ENCODE measurements at regions not wholly inside any gene's neighbourhood (a gene's known extent, or its start where the extent isn't known, plus 50 kb on each side); places are given as distances from the start of the nearest gene placed in this dataset.
"Not testable (repeated sequence)": the region's sequence is repeated elsewhere in the genome, so short reads cannot be mapped to it uniquely, and the experiment has no call there.

GRCh38 chr3:70640481-70640880, 328.0 kb upstream of the MDFIC2 start:
- DNase-seq (ENCODE audit: low spot score) = no peak

GRCh38 chr3:70635301-70635700, 322.9 kb upstream of the MDFIC2 start:
- DNase-seq (ENCODE audit: low spot score) = no peak

- no peak for DNase-seq (ENCODE audit: low spot score)
These were observed 319.4 kb upstream of the MDFIC2 start for GRCh38 chr3:70631716-70632307.

- DNase-seq (ENCODE audit: low spot score) = no peak
These were observed 309.0 kb upstream of the MDFIC2 start for GRCh38 chr3:70621451-70621850.

- DNase-seq (ENCODE audit: low spot score) = no peak
These were observed 308.5 kb upstream of the MDFIC2 start for GRCh38 chr3:70620956-70621355.

- DNase-seq (ENCODE audit: low spot score) = no peak
These were observed 307.9 kb upstream of the MDFIC2 start for GRCh38 chr3:70620367-70620766.

- no peak for DNase-seq (ENCODE audit: low spot score)
These were observed 305.7 kb upstream of the MDFIC2 start for GRCh38 chr3:70618151-70618550.

- DNase-seq (ENCODE audit: low spot score) = not testable (repeated sequence)
These were observed 304.9 kb upstream of the MDFIC2 start for GRCh38 chr3:70617349-70617748.

- no peak for DNase-seq (ENCODE audit: low spot score)
These were observed 302.8 kb upstream of the MDFIC2 start for GRCh38 chr3:70615286-70615685.

GRCh38 chr3:70614111-70614510, 301.7 kb upstream of the MDFIC2 start:
- no peak for DNase-seq (ENCODE audit: low spot score)

- DNase-seq (ENCODE audit: low spot score) = no peak
These were observed 300.5 kb upstream of the MDFIC2 start for GRCh38 chr3:70612920-70613319.

- DNase-seq (ENCODE audit: low spot score) = not testable (repeated sequence)
These were observed 299.3 kb upstream of the MDFIC2 start for GRCh38 chr3:70611667-70612277.

- no peak for DNase-seq (ENCODE audit: low spot score)
These were observed 296.0 kb upstream of the MDFIC2 start for GRCh38 chr3:70608434-70608833.

GRCh38 chr3:70607469-70607868, 295.0 kb upstream of the MDFIC2 start:
- DNase-seq (ENCODE audit: low spot score) = no peak

- no peak for DNase-seq (ENCODE audit: low spot score)
These were observed 293.6 kb upstream of the MDFIC2 start for GRCh38 chr3:70606018-70606417.

- DNase-seq (ENCODE audit: low spot score) = no peak
These were observed 290.7 kb upstream of the MDFIC2 start for GRCh38 chr3:70603103-70603502.

GRCh38 chr3:70597312-70597711, 284.9 kb upstream of the MDFIC2 start:
- DNase-seq (ENCODE audit: low spot score) = no peak

- no peak for DNase-seq (ENCODE audit: low spot score)
These were observed 271.2 kb upstream of the MDFIC2 start for GRCh38 chr3:70583682-70584081.

GRCh38 chr3:70582803-70583202, 270.4 kb upstream of the MDFIC2 start:
- DNase-seq (ENCODE audit: low spot score) = no peak

GRCh38 chr3:70580021-70580420, 267.6 kb upstream of the MDFIC2 start:
- no peak for DNase-seq (ENCODE audit: low spot score)

- DNase-seq (ENCODE audit: low spot score) = no peak
These were observed 259.3 kb upstream of the MDFIC2 start for GRCh38 chr3:70571696-70572095.

GRCh38 chr3:70570584-70570983, 258.1 kb upstream of the MDFIC2 start:
- no peak for DNase-seq (ENCODE audit: low spot score)

GRCh38 chr3:70568626-70569025, 256.2 kb upstream of the MDFIC2 start:
- DNase-seq (ENCODE audit: low spot score) = no peak

- no peak for DNase-seq (ENCODE audit: low spot score)
These were observed 253.4 kb upstream of the MDFIC2 start for GRCh38 chr3:70565861-70566260.
